HepG2 (cell line): ENCODE measurements at regions not wholly inside any gene's neighbourhood (a gene's known extent, or its start where the extent isn't known, plus 50 kb on each side); places are given as distances from the start of the nearest gene placed in this dataset.

Experiments
- TBP ChIP-seq: sonication (generic); formaldehyde crosslinking; IDR thresholded peaks from 2 replicates; pipeline ENCODE4 v1.5.0; 2020; ENCODE audit warnings: missing genetic modification reagents
- YY1 ChIP-seq: IDR thresholded peaks from 2 replicates; pipeline ENCODE4 v1.6.1; 2011; ENCODE audit warnings: low read length, low read depth, moderate library complexity, mild to moderate bottlenecking; ENCODE audit not compliant: insufficient read depth, insufficient replicate concordance
- ZEB1 ChIP-seq: IDR thresholded peaks from 2 replicates; pipeline ENCODE4 v1.6.1; 2012; ENCODE audit warnings: mild to moderate bottlenecking, low read depth, inconsistent platforms; ENCODE audit not compliant: insufficient replicate concordance
- ZNF737 ChIP-seq: sonication (generic); formaldehyde crosslinking; IDR thresholded peaks from 2 replicates; pipeline ENCODE4 v1.5.0; 2020; ENCODE audit warnings: missing genetic modification reagents, mild to moderate bottlenecking, borderline replicate concordance
- TF ChIP-seq, protein P1 (sequence below): sonication (generic); formaldehyde crosslinking; IDR thresholded peaks from 2 replicates; pipeline ENCODE4 v1.5.0; 2020; ENCODE audit warnings: mild to moderate bottlenecking, missing genetic modification reagents, moderate library complexity
- TF ChIP-seq, protein P2 (sequence below), 2 experiments: sonication (generic) in 1 of 2; formaldehyde crosslinking in 1 of 2; IDR thresholded peaks; 2 replicates each; pipeline versions ENCODE4 v1.5.1 to v1.6.1; 2011 to 2020; ENCODE audit warnings: borderline replicate concordance in 1 of 2, low read depth in 1 of 2, low read length in 1 of 2, mild to moderate bottlenecking in 1 of 2, missing genetic modification reagents in 1 of 2, moderate library complexity in 1 of 2

DNA sequence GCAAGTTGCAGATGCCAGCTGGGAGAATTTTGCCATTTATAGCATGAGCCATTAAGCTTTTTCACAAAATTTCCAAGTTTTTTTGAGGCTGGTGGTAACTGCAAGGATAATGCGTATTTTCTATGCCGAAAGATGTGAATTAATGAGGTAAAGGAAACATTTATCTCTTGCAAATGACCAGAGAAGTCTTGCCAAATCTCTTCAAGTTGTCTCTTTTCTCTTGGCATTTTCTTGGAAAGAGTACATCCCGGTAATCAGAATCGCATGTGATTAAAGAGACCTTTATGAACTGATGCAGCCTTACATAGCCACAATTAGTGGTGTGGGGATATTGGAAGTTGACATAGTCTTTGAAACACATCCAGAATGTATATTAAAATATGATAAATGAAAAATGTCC is 136.5 kb upstream of the MMADHC start:
- TF ChIP-seq, protein P1, sequence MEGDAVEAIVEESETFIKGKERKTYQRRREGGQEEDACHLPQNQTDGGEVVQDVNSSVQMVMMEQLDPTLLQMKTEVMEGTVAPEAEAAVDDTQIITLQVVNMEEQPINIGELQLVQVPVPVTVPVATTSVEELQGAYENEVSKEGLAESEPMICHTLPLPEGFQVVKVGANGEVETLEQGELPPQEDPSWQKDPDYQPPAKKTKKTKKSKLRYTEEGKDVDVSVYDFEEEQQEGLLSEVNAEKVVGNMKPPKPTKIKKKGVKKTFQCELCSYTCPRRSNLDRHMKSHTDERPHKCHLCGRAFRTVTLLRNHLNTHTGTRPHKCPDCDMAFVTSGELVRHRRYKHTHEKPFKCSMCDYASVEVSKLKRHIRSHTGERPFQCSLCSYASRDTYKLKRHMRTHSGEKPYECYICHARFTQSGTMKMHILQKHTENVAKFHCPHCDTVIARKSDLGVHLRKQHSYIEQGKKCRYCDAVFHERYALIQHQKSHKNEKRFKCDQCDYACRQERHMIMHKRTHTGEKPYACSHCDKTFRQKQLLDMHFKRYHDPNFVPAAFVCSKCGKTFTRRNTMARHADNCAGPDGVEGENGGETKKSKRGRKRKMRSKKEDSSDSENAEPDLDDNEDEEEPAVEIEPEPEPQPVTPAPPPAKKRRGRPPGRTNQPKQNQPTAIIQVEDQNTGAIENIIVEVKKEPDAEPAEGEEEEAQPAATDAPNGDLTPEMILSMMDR (CRISPR knock-in tag), result no peak
- no peak for TF ChIP-seq TBP (CRISPR knock-in tag)
- TF ChIP-seq, protein P2, sequence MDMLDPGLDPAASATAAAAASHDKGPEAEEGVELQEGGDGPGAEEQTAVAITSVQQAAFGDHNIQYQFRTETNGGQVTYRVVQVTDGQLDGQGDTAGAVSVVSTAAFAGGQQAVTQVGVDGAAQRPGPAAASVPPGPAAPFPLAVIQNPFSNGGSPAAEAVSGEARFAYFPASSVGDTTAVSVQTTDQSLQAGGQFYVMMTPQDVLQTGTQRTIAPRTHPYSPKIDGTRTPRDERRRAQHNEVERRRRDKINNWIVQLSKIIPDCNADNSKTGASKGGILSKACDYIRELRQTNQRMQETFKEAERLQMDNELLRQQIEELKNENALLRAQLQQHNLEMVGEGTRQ (IDR thresholded peaks at IDR 0.05; ENCODE audit: low read depth, low read length), result no peak
- TF ChIP-seq, protein P2 (CRISPR knock-in tag; IDR thresholded peaks at IDR 0.05; ENCODE audit: borderline replicate concordance), result no peak
- no peak for TF ChIP-seq ZEB1
- no peak for TF ChIP-seq YY1
- no peak for TF ChIP-seq ZNF737 (CRISPR knock-in tag)
